ENCODE measurements at regions not wholly inside any gene's neighbourhood (a gene's known extent, or its start where the extent isn't known, plus 50 kb on each side); places are given as distances from the start of the nearest gene placed in this dataset.

GRCh38 chr14:89708982-89709625, 245.4 kb downstream of the EFCAB11 start:
- H2AFZ ChIP-seq (ENCODE audit: low read length) = no peak overlapping the region
- H4K20me1 ChIP-seq (ENCODE audit: insufficient read depth, low read length) = no peaks in the 10 kb centered on the region
- no peaks in the 10 kb centered on the region for H3K9me3 ChIP-seq (ENCODE audit: low read length)
- H3K36me3 ChIP-seq (ENCODE audit: insufficient read depth, low read length) = no peaks in the 10 kb centered on the region; the same call in 1 of the 2 replicates
- no peaks in the 10 kb centered on the region for H3K9me2 ChIP-seq (ENCODE audit: low read depth, low read length)
- no peak for TF ChIP-seq EZH2 (IDR thresholded peaks at IDR 0.05; ENCODE audit: borderline replicate concordance, low read length)
- TF ChIP-seq CTCF (IDR thresholded peaks at IDR 0.05; ENCODE audit: low read length) = no peak
- H3K4me1 ChIP-seq (ENCODE audit: insufficient read depth, low read length, severe bottlenecking) = no peaks in the 10 kb centered on the region
- no peaks in the 10 kb centered on the region for H3K79me2 ChIP-seq (ENCODE audit: insufficient read depth, low read length)
- no peak overlapping the region for H3K27ac ChIP-seq (ENCODE audit: low read depth, low read length, poor library complexity, severe bottlenecking)
- no peaks in the 10 kb centered on the region for H3K27me3 ChIP-seq (ENCODE audit: insufficient read depth, low read length)
- no peaks in the 10 kb centered on the region for H3F3A ChIP-seq (ENCODE audit: insufficient read depth, low read length)
- no peak overlapping the region for H3K4me2 ChIP-seq (ENCODE audit: low read length)
- no peak overlapping the region for H3K9ac ChIP-seq (ENCODE audit: low read length)
- no peak overlapping the region for H3K4me3 ChIP-seq (ENCODE audit: low read depth, low read length, poor library complexity, severe bottlenecking)

- Histone ChIP-seq H3K9me2 (ENCODE audit: low read depth, low read length) (no peaks in the 10 kb centered on the region), H3K4me3 (ENCODE audit: low read depth, low read length, poor library complexity, severe bottlenecking) (no peak overlapping the region), H4K20me1 (ENCODE audit: insufficient read depth, low read length) (no peaks in the 10 kb centered on the region), H3K4me1 (ENCODE audit: insufficient read depth, low read length, severe bottlenecking) (peaks cover 1% of the 10 kb centered on the region), H3K27ac (ENCODE audit: low read depth, low read length, poor library complexity, severe bottlenecking) (no peak overlapping the region), H3K36me3 (ENCODE audit: insufficient read depth, low read length) (no peaks in the 10 kb centered on the region; the same call in 1 of the 2 replicates), H3F3A (ENCODE audit: insufficient read depth, low read length) (no peaks in the 10 kb centered on the region), H3K79me2 (ENCODE audit: insufficient read depth, low read length) (no peaks in the 10 kb centered on the region), H3K4me2 (ENCODE audit: low read length) (no peak overlapping the region), H3K27me3 (ENCODE audit: insufficient read depth, low read length) (no peaks in the 10 kb centered on the region), H2AFZ (ENCODE audit: low read length) (no peak overlapping the region), H3K9ac (ENCODE audit: low read length) (no peak overlapping the region), H3K9me3 (ENCODE audit: low read length) (no peaks in the 10 kb centered on the region)
- no peak for TF ChIP-seq EZH2 (IDR thresholded peaks at IDR 0.05; ENCODE audit: borderline replicate concordance, low read length)
- no peak for TF ChIP-seq CTCF (IDR thresholded peaks at IDR 0.05; ENCODE audit: low read length)
Observed at GRCh38 chr14:89707086-89707485, 247.4 kb downstream of the EFCAB11 start.

- Histone ChIP-seq H3K4me3 (ENCODE audit: low read depth, low read length, poor library complexity, severe bottlenecking) (no peak overlapping the region), H2AFZ (ENCODE audit: low read length) (no peak overlapping the region), H3K9ac (ENCODE audit: low read length) (no peak overlapping the region), H3K9me3 (ENCODE audit: low read length) (peaks cover 8% of the 10 kb centered on the region; the same call in 1 of the 2 replicates), H3K27ac (ENCODE audit: low read depth, low read length, poor library complexity, severe bottlenecking) (no peak overlapping the region), H4K20me1 (ENCODE audit: insufficient read depth, low read length) (no peaks in the 10 kb centered on the region), H3K36me3 (ENCODE audit: insufficient read depth, low read length) (no peaks in the 10 kb centered on the region; the same call in 1 of the 2 replicates), H3F3A (ENCODE audit: insufficient read depth, low read length) (no peaks in the 10 kb centered on the region), H3K27me3 (ENCODE audit: insufficient read depth, low read length) (no peaks in the 10 kb centered on the region; the same call in 1 of the 2 replicates), H3K9me2 (ENCODE audit: low read depth, low read length) (no peaks in the 10 kb centered on the region), H3K4me2 (ENCODE audit: low read length) (no peak overlapping the region), H3K79me2 (ENCODE audit: insufficient read depth, low read length) (no peaks in the 10 kb centered on the region), H3K4me1 (ENCODE audit: insufficient read depth, low read length, severe bottlenecking) (peaks cover 14% of the 10 kb centered on the region)
- TF ChIP-seq CTCF (IDR thresholded peaks at IDR 0.05; ENCODE audit: low read length) = no peak
- no peak for TF ChIP-seq EZH2 (IDR thresholded peaks at IDR 0.05; ENCODE audit: borderline replicate concordance, low read length)
Observed at GRCh38 chr14:89702876-89703200, 251.7 kb downstream of the EFCAB11 start.

Measured in OCI-LY1 (cell line).